Thoracic aorta (tissue), 2 donors: ENCODE measurements at regions not wholly inside any gene's neighbourhood (a gene's known extent, or its start where the extent isn't known, plus 50 kb on each side); places are given as distances from the start of the nearest gene placed in this dataset.

Experiments
- ATAC-seq: fragments of 150-250 bp; one replicate; pipeline ENCODE4 v1.8.0; 2017; ENCODE audit warnings: low read depth; ENCODE audit not compliant: insufficient number of reproducible peaks, low FRiP score
- DNase-seq: peaks from one replicate; pipeline ENCODE4 v3.0.0-alpha.2; 2020; ENCODE audit warnings: low spot score
- H3K27ac ChIP-seq, 2 donors: fragments of 200-600 bp; sonication (generic); 1 replicate in 1 of 2; 2 replicates in 1 of 2; pipeline ENCODE4 v1.5.1; 2016; ENCODE audit warnings: mild to moderate bottlenecking in 2 of 2, moderate library complexity in 2 of 2
- H3K27me3 ChIP-seq: fragments of 200-600 bp; sonication (generic); replicated peaks from 2 replicates; pipeline ENCODE4 v1.6.0; 2016; ENCODE audit warnings: mild to moderate bottlenecking; ENCODE audit not compliant: insufficient read depth
- H3K36me3 ChIP-seq: fragments of 200-600 bp; sonication (generic); one replicate; pipeline ENCODE4 v1.5.1; 2016
- H3K4me1 ChIP-seq, 2 donors: fragments of 200-600 bp; sonication (generic); 1 replicate in 1 of 2; 2 replicates in 1 of 2; pipeline versions ENCODE4 v1.5.1 to v1.6.0; 2016; ENCODE audit warnings: low read depth in 2 of 2, mild to moderate bottlenecking in 1 of 2; ENCODE audit not compliant: control insufficient read depth in 1 of 2
- H3K4me3 ChIP-seq: fragments of 200-600 bp; sonication (generic); 2 replicates; pipeline ENCODE4 v1.5.1; 2016; ENCODE audit warnings: mild to moderate bottlenecking
- H3K9me3 ChIP-seq: fragments of 200-600 bp; sonication (generic); 2 replicates; pipeline ENCODE4 v1.5.1; 2016
- CTCF ChIP-seq: fragments of 200-600 bp; sonication (generic); IDR thresholded peaks from one replicate; pipeline ENCODE4 v1.5.1; 2019; ENCODE audit warnings: antibody characterized with exemption

- Histone ChIP-seq H3K4me3 (no peak overlapping the region), H3K27ac (peak overlapping the region; percentile 2 to 48), H3K36me3 (no peaks in the 10 kb centered on the region), H3K27me3 (no peaks in the 10 kb centered on the region), H3K4me1 (peaks cover 9 to 29% of the 10 kb centered on the region in 2 donors), H3K9me3 (no peaks in the 10 kb centered on the region)
- ATAC-seq (no peak), DNase-seq (no peak)
- no peak for TF ChIP-seq CTCF
Observed at GRCh38 chr11:95704865-95705264, 84.7 kb downstream of the FAM76B start.

GRCh38 chr11:95703049-95703448, 86.5 kb downstream of the FAM76B start:
- no peak for TF ChIP-seq CTCF
- Histone ChIP-seq H3K4me1 (peaks cover 16 to 36% of the 10 kb centered on the region in 2 donors), H3K4me3 (no peak overlapping the region), H3K27me3 (no peaks in the 10 kb centered on the region), H3K9me3 (no peaks in the 10 kb centered on the region), H3K27ac (no peak overlapping the region), H3K36me3 (no peaks in the 10 kb centered on the region)
- ATAC-seq, result no peak
- no peak for DNase-seq

DNA sequence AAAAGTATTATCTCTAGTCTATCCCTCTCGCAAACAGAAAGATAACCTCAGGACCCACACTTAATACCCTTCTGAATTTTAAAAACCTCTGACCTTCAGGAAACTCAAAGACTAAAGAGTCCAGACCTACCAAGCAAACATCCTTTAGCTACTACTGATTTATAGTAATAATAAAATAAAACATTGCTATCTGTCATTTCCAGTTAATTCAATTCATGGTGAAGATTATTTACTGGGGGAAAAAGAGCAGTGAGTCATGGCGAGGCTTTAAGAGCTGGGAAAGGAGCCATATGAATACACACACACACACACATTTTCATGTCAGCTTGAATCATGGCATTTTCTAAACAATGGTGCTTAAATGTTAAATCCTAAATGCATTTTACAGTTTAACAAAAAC, 87.1 kb downstream of the FAM76B start:
- Histone ChIP-seq H3K27me3 (no peaks in the 10 kb centered on the region), H3K9me3 (no peaks in the 10 kb centered on the region), H3K4me3 (no peak overlapping the region), H3K27ac (no peak overlapping the region), H3K36me3 (no peaks in the 10 kb centered on the region), H3K4me1 (peaks cover 16 to 36% of the 10 kb centered on the region in 2 donors)
- DNase-seq (no peak), ATAC-seq (no peak)
- TF ChIP-seq CTCF, result no peak

DNA sequence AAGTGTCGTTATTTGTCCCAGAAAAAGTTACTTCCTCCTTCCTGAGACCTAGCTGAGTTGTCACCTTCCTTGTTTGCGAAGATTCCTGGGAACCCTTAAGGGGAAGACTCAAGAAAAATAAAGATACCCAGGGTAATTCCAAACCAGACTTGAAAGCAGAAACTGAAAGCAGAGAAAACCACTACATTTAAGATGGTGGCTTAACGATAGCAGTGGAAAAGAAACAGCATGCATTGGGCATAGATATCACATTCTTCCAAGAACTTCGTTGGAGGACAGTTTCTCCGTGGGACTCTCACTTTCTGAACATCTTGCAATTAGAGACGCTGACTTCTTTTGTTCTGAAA, 89.1 kb downstream of the FAM76B start:
- H3K9me3 ChIP-seq, result no peaks in the 10 kb centered on the region
- H3K4me1 ChIP-seq, result peaks cover 16 to 24% of the 10 kb centered on the region in 2 donors
- no peak overlapping the region for H3K27ac ChIP-seq
- no peak for TF ChIP-seq CTCF
- H3K36me3 ChIP-seq, result no peaks in the 10 kb centered on the region
- H3K27me3 ChIP-seq, result no peaks in the 10 kb centered on the region
- ATAC-seq (no peak), DNase-seq (no peak)
- H3K4me3 ChIP-seq, result no peak overlapping the region

DNA sequence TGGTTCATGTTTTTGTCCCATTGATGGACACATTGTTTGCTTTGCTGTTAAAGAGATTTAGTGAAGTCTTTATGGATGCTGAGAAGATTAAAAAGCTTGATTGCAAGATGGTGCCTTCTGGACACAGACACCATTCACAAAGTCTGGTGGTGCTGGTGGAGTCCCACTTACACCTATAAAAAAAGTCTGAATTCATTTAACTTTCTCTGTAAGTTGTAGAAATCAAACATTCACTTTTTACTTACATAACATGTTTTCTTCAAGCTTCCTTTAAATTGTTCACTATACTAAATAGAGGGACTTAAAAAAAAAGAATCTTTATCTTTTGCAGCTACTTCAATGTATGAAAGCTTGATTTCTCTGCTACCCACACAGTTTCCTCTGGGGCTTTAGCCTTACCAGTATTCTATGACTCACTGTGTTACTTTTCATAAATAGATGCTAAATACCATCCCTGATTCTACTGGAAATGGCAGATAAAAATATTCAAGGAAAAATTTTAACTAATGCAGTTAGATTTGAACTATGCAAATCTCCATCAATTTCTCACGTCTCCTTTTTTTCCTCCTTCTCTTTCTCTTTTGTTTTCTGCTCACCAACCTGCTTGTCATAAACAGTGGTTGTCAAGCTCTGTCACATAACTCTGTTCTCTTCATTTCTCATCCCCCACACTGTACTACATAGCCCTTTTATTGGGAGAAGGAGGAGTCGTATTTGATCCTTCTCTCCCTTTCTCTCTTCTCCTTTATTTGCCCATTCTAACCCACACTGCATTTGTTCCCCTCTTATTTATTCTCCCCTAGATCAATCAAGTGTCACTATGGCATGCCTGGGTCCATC, 89.7 kb downstream of the FAM76B start:
- Histone ChIP-seq H3K9me3 (no peaks in the 10 kb centered on the region), H3K4me3 (no peak overlapping the region), H3K36me3 (no peaks in the 10 kb centered on the region), H3K27ac (no peak overlapping the region), H3K4me1 (peaks cover 11 to 18% of the 10 kb centered on the region in 2 donors), H3K27me3 (no peaks in the 10 kb centered on the region)
- DNase-seq, result no peak
- no peak for ATAC-seq
- no peak for TF ChIP-seq CTCF
